ENCODE measurements at regions not wholly inside any gene's neighbourhood (a gene's known extent, or its start where the extent isn't known, plus 50 kb on each side); places are given as distances from the start of the nearest gene placed in this dataset.

DNA sequence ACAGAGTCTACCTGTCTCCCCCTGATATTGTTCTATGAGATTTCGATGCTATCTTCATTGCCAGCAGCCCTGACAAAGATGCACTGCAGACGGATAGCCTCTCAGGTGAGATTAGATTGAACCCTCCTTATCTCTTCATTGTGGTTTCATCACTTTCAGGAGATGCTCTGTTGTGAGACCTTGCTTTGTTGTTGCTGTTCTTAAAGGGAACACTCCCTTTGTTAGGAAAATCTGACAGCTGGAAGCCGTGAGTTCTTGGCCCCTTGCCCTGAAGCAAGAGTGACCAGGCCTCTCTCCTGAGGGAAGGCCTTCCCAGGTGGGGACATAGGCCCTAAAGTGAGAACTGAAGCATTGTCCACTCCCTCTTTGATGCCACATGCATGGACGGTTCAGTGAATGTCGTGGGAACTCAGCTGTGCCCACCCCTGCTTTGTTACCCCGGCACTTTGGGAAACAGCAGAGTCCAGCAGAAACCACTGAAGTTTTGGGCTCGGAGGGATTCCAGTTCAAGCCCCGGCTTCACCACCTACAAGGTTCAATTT is 976.1 kb downstream of the TBC1D22A start:
- TF ChIP-seq EZH2phosphoT487 (IDR thresholded peaks at IDR 0.05; ENCODE audit: low read length) (no peak), EZH2 (optimal IDR thresholded peaks at IDR 0.05; ENCODE audit: low read depth, low read length) (no peak)
- TF ChIP-seq, protein P1, sequence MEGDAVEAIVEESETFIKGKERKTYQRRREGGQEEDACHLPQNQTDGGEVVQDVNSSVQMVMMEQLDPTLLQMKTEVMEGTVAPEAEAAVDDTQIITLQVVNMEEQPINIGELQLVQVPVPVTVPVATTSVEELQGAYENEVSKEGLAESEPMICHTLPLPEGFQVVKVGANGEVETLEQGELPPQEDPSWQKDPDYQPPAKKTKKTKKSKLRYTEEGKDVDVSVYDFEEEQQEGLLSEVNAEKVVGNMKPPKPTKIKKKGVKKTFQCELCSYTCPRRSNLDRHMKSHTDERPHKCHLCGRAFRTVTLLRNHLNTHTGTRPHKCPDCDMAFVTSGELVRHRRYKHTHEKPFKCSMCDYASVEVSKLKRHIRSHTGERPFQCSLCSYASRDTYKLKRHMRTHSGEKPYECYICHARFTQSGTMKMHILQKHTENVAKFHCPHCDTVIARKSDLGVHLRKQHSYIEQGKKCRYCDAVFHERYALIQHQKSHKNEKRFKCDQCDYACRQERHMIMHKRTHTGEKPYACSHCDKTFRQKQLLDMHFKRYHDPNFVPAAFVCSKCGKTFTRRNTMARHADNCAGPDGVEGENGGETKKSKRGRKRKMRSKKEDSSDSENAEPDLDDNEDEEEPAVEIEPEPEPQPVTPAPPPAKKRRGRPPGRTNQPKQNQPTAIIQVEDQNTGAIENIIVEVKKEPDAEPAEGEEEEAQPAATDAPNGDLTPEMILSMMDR (IDR thresholded peaks at IDR 0.05; ENCODE audit: low read length) = no peak

Data from MM.1S (cell line).